Panc1 (cell line): ENCODE measurements at regions not wholly inside any gene's neighbourhood (a gene's known extent, or its start where the extent isn't known, plus 50 kb on each side); places are given as distances from the start of the nearest gene placed in this dataset.

Experiments
- ATAC-seq: fragments of 200-7000 bp; cut with Tn5 transposase; 2 replicates; pipeline ENCODE4 v1.9.1; 2020; ENCODE audit warnings: mild to moderate bottlenecking, moderate library complexity
- BruUV-seq: library from RNA; stranded (reverse); fragments of 400-500 nt; replicated peaks from 2 replicates; lab custom pipeline; 2021; lab: Mats Ljungman, UMichigan
- CTCF ChIA-PET: fragments of 300-600 bp; sonication (Branson Sonifier 250); formaldehyde crosslinking; loops from one replicate; lab custom pipeline; 2022; ENCODE audit warnings: antibody characterized with exemption; lab: Charles Lee
- POLR2A ChIA-PET: fragments of 300-600 bp; sonication (Branson Sonifier 250); formaldehyde crosslinking; loops from one replicate; lab custom pipeline; 2022; ENCODE audit warnings: antibody characterized with exemption; lab: Charles Lee
- DNase-seq: peaks from one replicate; pipeline ENCODE4 v3.0.0-alpha.2; 2010; ENCODE audit warnings: low read depth, low spot score
- H3K27ac ChIP-seq: 2 replicates; pipeline ENCODE4 v1.5.1; 2011; ENCODE audit warnings: mild to moderate bottlenecking, low read length, inconsistent platforms
- H3K27me3 ChIP-seq: fragments of 200-500 bp; sonication (Bioruptor generic); 2 replicates; pipeline ENCODE4 v1.6.0; 2014; ENCODE audit warnings: low read length, inconsistent platforms; ENCODE audit not compliant: control insufficient read depth, insufficient read depth
- H3K36me3 ChIP-seq: fragments of 200-500 bp; sonication (Bioruptor generic); 2 replicates; pipeline ENCODE4 v1.5.1; 2014; ENCODE audit warnings: inconsistent platforms, mild to moderate bottlenecking, low read length, moderate library complexity; ENCODE audit not compliant: control insufficient read depth, insufficient read depth
- H3K4me1 ChIP-seq: 2 replicates; pipeline ENCODE4 v1.5.1; 2011; ENCODE audit warnings: inconsistent platforms, mild to moderate bottlenecking, low read length, moderate library complexity; ENCODE audit not compliant: control insufficient read depth, insufficient read depth
- H3K4me3 ChIP-seq, 2 experiments: 2 replicates each; pipeline ENCODE4 v1.5.1; 2011 to 2012; ENCODE audit warnings: low read depth in 2 of 2, low read length in 2 of 2, mild to moderate bottlenecking in 2 of 2, inconsistent platforms in 1 of 2, moderate library complexity in 1 of 2
- H3K9me3 ChIP-seq: fragments of 200-500 bp; sonication (Bioruptor generic); 2 replicates; pipeline ENCODE4 v1.5.1; 2014; ENCODE audit warnings: low read depth, mild to moderate bottlenecking, inconsistent platforms, low read length, moderate library complexity; ENCODE audit not compliant: control insufficient read depth, insufficient read depth
- POLR2AphosphoS5 ChIP-seq: IDR thresholded peaks from 2 replicates; pipeline ENCODE4 v1.6.1; 2012; ENCODE audit warnings: mild to moderate bottlenecking, low read depth, low read length, moderate library complexity
- SIN3A ChIP-seq: IDR thresholded peaks from 2 replicates; pipeline ENCODE4 v1.6.1; 2012; ENCODE audit warnings: low read depth, mild to moderate bottlenecking, low read length, moderate library complexity, borderline replicate concordance; ENCODE audit not compliant: insufficient read depth
- TCF7L2 ChIP-seq: IDR thresholded peaks from 2 replicates; pipeline ENCODE4 v1.6.1; 2011; ENCODE audit warnings: mild to moderate bottlenecking, low read depth, low read length, inconsistent platforms
- in situ Hi-C: cut with HindIII; loops from 2 replicates; pipeline ENCODE4 v1.10.0; 2016; ENCODE audit warnings: low sequenced_read_pairs, low pct_unique_long_range_greater_than_20kb
- intact Hi-C: fragments of 100-400 bp; cut with micrococcal nuclease; formaldehyde crosslinking; loops from one replicate; pipeline ENCODE4 v1.10.0; 2022; ENCODE audit not compliant: unreplicated experiment
- TF ChIP-seq, protein P1 (sequence below), 2 experiments: IDR thresholded peaks; 2 replicates each; pipeline ENCODE4 v1.6.1; 2011 to 2012; ENCODE audit warnings: low read depth in 2 of 2, control low read depth in 1 of 2, low read length in 1 of 2, mild to moderate bottlenecking in 1 of 2, moderate library complexity in 1 of 2; ENCODE audit not compliant: insufficient read depth in 1 of 2
- TF ChIP-seq, protein P2 (sequence below): fragments of 450-650 bp; IDR thresholded peaks from 2 replicates; pipeline ENCODE4 v1.5.1; 2017; ENCODE audit warnings: mild to moderate bottlenecking

DNA sequence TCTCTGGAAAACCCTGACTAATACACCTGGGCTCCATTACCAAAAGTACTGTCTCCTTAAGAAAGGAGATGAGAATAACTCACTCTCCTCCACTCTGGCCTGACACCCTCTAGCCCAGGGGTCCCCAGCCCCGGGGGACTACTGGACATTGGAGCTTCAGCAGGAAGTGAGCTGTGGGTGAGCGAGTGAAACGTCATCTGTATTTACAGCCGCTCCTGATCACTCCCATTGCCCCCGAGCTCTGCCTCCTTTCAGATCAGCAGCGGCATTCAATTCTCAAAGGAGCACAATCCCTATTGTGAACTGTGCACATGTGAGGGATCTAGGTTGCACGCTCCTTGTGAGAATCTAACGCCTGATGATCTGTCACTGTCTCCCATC lies 126.3 kb upstream of the TNRC6C start:
- ChIA-PET CTCF (no interaction called here), POLR2A (no interaction called here)
- H3K27me3 ChIP-seq: no peaks in the 10 kb centered on the region
- no peaks in the 10 kb centered on the region for H3K36me3 ChIP-seq
- H3K4me1 ChIP-seq: peaks cover 8% of the 10 kb centered on the region; the same call in 1 of the 2 replicates
- no peak for ATAC-seq
- BruUV-seq: no TSS peak
- intact Hi-C loops: no loop called here
- TF ChIP-seq SIN3A: no peak
- no peak for TF ChIP-seq POLR2AphosphoS5
- no peak for TF ChIP-seq TCF7L2
- TF ChIP-seq, protein P1, sequence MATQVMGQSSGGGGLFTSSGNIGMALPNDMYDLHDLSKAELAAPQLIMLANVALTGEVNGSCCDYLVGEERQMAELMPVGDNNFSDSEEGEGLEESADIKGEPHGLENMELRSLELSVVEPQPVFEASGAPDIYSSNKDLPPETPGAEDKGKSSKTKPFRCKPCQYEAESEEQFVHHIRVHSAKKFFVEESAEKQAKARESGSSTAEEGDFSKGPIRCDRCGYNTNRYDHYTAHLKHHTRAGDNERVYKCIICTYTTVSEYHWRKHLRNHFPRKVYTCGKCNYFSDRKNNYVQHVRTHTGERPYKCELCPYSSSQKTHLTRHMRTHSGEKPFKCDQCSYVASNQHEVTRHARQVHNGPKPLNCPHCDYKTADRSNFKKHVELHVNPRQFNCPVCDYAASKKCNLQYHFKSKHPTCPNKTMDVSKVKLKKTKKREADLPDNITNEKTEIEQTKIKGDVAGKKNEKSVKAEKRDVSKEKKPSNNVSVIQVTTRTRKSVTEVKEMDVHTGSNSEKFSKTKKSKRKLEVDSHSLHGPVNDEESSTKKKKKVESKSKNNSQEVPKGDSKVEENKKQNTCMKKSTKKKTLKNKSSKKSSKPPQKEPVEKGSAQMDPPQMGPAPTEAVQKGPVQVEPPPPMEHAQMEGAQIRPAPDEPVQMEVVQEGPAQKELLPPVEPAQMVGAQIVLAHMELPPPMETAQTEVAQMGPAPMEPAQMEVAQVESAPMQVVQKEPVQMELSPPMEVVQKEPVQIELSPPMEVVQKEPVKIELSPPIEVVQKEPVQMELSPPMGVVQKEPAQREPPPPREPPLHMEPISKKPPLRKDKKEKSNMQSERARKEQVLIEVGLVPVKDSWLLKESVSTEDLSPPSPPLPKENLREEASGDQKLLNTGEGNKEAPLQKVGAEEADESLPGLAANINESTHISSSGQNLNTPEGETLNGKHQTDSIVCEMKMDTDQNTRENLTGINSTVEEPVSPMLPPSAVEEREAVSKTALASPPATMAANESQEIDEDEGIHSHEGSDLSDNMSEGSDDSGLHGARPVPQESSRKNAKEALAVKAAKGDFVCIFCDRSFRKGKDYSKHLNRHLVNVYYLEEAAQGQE (IDR thresholded peaks at IDR 0.05; ENCODE audit: insufficient read depth in 1 of 2, low read depth in 2 of 2, low read length in 1 of 2): no peak
- TF ChIP-seq, protein P2, sequence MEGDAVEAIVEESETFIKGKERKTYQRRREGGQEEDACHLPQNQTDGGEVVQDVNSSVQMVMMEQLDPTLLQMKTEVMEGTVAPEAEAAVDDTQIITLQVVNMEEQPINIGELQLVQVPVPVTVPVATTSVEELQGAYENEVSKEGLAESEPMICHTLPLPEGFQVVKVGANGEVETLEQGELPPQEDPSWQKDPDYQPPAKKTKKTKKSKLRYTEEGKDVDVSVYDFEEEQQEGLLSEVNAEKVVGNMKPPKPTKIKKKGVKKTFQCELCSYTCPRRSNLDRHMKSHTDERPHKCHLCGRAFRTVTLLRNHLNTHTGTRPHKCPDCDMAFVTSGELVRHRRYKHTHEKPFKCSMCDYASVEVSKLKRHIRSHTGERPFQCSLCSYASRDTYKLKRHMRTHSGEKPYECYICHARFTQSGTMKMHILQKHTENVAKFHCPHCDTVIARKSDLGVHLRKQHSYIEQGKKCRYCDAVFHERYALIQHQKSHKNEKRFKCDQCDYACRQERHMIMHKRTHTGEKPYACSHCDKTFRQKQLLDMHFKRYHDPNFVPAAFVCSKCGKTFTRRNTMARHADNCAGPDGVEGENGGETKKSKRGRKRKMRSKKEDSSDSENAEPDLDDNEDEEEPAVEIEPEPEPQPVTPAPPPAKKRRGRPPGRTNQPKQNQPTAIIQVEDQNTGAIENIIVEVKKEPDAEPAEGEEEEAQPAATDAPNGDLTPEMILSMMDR: no peak
- H3K9me3 ChIP-seq: no peaks in the 10 kb centered on the region
- H3K27ac ChIP-seq: no peak overlapping the region
- in situ Hi-C loops: no loop called here
- DNase-seq: no peak
- no peak overlapping the region for H3K4me3 ChIP-seq

DNA sequence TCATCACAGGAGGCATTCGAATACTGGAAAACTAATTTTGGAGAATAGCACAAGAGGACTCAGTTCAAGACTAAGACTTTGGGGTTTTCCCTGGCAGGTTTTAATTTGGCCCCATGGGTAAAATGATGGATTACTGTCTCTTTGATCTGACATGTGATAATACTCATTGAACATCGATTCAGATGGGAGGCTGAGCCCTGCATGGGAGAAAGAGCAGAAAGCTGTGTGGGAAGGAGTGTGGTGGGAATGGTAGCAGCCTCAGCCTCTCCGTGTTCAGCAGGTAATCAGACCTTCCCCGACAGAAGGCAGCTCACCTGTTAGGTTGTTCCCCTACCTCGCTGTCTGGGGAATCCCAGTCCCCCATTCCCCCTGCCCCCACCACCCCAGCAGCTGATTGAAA lies 124.7 kb upstream of the TNRC6C start:
- ChIA-PET CTCF (no interaction called here), POLR2A (no interaction called here)
- Histone ChIP-seq H3K36me3 (no peaks in the 10 kb centered on the region), H3K4me1 (peaks cover 8% of the 10 kb centered on the region; the same call in 1 of the 2 replicates), H3K9me3 (no peaks in the 10 kb centered on the region), H3K27ac (no peak overlapping the region), H3K27me3 (no peaks in the 10 kb centered on the region), H3K4me3 (no peak overlapping the region)
- intact Hi-C loops (no loop called here), in situ Hi-C loops (no loop called here)
- ATAC-seq (no peak), DNase-seq (no peak)
- TF ChIP-seq, protein P2: no peak
- TF ChIP-seq TCF7L2 (no peak), SIN3A (no peak), POLR2AphosphoS5 (no peak)
- TF ChIP-seq, protein P1 (IDR thresholded peaks at IDR 0.05; ENCODE audit: insufficient read depth in 1 of 2, low read depth in 2 of 2, low read length in 1 of 2): no peak
- no TSS peak for BruUV-seq
